Adrenal gland (tissue), 5 donors: ENCODE measurements at regions not wholly inside any gene's neighbourhood (a gene's known extent, or its start where the extent isn't known, plus 50 kb on each side); places are given as distances from the start of the nearest gene placed in this dataset.

ENCODE experiments used
- POLR2A ChIP-seq, 2 donors: fragments of 450-650 bp; IDR thresholded peaks; one replicate each; pipeline ENCODE4 v1.6.1; 2017; ENCODE audit warnings: antibody characterized with exemption in 2 of 2, mild to moderate bottlenecking in 2 of 2, moderate library complexity in 1 of 2
- TF ChIP-seq, protein P1 (sequence below), 6 experiments: fragments of 450-650 bp in 4 of 6; fragments of 200-600 bp in 2 of 6; sonication (generic) in 1 of 6; IDR thresholded peaks; 1 replicate in 5 of 6; 2 replicates in 1 of 6; pipeline versions ENCODE4 v1.5.1 to v1.8.0; 2016 to 2021; ENCODE audit warnings: antibody characterized with exemption in 6 of 6, mild to moderate bottlenecking in 2 of 6, moderate library complexity in 1 of 6
- donor health status: DM: no; HTN: no; CAD: no.

DNA sequence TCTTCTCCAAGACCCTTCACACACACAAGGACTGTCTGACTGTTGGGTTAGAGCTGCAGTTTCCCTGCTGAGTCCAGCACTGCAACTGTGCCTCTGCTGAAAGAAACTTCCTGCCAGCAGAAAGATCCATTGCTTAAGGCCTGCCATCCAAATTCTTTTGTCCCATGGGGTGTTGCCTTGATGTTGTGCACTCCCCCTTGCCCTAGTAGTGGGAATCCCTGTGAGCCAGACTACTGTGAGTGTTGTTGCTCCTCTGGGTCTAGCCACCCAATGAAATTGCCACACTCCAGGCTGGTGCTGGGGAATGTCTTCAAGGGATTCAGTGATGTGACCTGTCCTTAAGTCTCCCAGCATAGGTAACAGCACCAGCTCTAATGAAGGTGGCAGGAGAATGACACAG lies 166.6 kb upstream of the PDE3A start:
- no peak for TF ChIP-seq POLR2A (IDR thresholded peaks at IDR 0.05)
- TF ChIP-seq, protein P1, sequence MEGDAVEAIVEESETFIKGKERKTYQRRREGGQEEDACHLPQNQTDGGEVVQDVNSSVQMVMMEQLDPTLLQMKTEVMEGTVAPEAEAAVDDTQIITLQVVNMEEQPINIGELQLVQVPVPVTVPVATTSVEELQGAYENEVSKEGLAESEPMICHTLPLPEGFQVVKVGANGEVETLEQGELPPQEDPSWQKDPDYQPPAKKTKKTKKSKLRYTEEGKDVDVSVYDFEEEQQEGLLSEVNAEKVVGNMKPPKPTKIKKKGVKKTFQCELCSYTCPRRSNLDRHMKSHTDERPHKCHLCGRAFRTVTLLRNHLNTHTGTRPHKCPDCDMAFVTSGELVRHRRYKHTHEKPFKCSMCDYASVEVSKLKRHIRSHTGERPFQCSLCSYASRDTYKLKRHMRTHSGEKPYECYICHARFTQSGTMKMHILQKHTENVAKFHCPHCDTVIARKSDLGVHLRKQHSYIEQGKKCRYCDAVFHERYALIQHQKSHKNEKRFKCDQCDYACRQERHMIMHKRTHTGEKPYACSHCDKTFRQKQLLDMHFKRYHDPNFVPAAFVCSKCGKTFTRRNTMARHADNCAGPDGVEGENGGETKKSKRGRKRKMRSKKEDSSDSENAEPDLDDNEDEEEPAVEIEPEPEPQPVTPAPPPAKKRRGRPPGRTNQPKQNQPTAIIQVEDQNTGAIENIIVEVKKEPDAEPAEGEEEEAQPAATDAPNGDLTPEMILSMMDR (IDR thresholded peaks at IDR 0.05): no peak
